Prostate gland (tissue), 2 donors: ENCODE measurements at regions not wholly inside any gene's neighbourhood (a gene's known extent, or its start where the extent isn't known, plus 50 kb on each side); places are given as distances from the start of the nearest gene placed in this dataset.
"Not testable (repeated sequence)": the region's sequence is repeated elsewhere in the genome, so short reads cannot be mapped to it uniquely, and the experiment has no call there.

Experiments
- DNase-seq: peaks from one replicate; pipeline ENCODE4 v3.0.0-alpha.2; 2019; ENCODE audit warnings: low spot score
- H3K27ac ChIP-seq, 2 donors: fragments of 200-600 bp; sonication (generic); 2 replicates each; pipeline ENCODE4 v1.5.1; 2017 to 2019
- H3K27me3 ChIP-seq: fragments of 200-600 bp; sonication (generic); replicated peaks from 2 replicates; pipeline ENCODE4 v1.5.1; 2019; ENCODE audit not compliant: insufficient read depth
- H3K36me3 ChIP-seq, 2 donors: fragments of 200-600 bp; sonication (generic); 1 replicate in 1 of 2; 2 replicates in 1 of 2; pipeline versions ENCODE4 v1.5.1 to v1.8.1; 2017 to 2019
- H3K4me1 ChIP-seq: fragments of 200-600 bp; sonication (generic); replicated peaks from 2 replicates; pipeline ENCODE4 v1.5.1; 2019
- H3K4me3 ChIP-seq, 2 donors: fragments of 200-600 bp; sonication (generic); 2 replicates each; pipeline ENCODE4 v1.5.1; 2017 to 2019
- H3K9me3 ChIP-seq: fragments of 200-600 bp; sonication (generic); 2 replicates; pipeline ENCODE4 v1.5.1; 2017
- POLR2A ChIP-seq: fragments of 450-650 bp; IDR thresholded peaks from one replicate; pipeline ENCODE4 v1.6.1; 2016; ENCODE audit warnings: antibody characterized with exemption, mild to moderate bottlenecking
- POLR2AphosphoS5 ChIP-seq: sonication (generic); formaldehyde crosslinking; IDR thresholded peaks from one replicate; pipeline ENCODE4 v1.6.1; 2017; ENCODE audit warnings: antibody characterized with exemption
- WGBS: methylation state at CpG from one replicate; pipeline ENCODE4 v1.1.5; 2018; 5-methylcytosine and 5-hydroxymethylcytosine counted together
- intact Hi-C: fragments of 100-400 bp; cut with DNase I; formaldehyde crosslinking; loops from one replicate; pipeline ENCODE4 v1.14.2; 2022
- TF ChIP-seq, protein P1 (sequence below), 4 experiments: fragments of 200-600 bp in 2 of 4; fragments of 450-650 bp in 2 of 4; sonication (generic) in 2 of 4; IDR thresholded peaks; 1 replicate in 3 of 4; 2 replicates in 1 of 4; pipeline ENCODE4 v1.5.1; 2016 to 2019; ENCODE audit warnings: antibody characterized with exemption in 4 of 4, mild to moderate bottlenecking in 2 of 4, moderate library complexity in 2 of 4

DNA sequence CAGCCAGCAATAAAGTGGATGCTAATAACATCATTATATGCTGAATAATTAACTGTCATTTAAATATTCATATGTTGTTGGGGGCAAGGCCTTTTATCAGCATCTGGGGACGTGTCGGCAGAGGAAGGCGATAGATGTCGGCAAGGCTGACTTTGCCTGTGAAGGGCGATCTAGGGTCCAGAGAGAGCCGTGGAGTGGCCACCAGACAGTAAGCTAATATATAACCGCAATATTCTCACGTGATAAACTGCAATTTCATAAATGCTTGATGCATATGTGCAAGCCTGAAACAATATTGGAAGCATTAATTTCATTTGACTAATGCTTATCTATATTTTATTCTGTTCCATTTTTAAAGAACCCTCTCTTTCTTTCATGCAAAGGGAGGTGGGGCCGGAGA, 141.0 kb upstream of the POU3F1 start:
- WGBS, result 91% methylated on average over 9 of the region's 9 CpGs
- no peak for DNase-seq
- intact Hi-C loops, result no loop called here
- Histone ChIP-seq H3K4me3 (no peak overlapping the region), H3K4me1 (no peaks in the 10 kb centered on the region), H3K27me3 (peaks cover 3% of the 10 kb centered on the region), H3K27ac (no peak overlapping the region), H3K36me3 (no peaks in the 10 kb centered on the region), H3K9me3 (no peaks in the 10 kb centered on the region)
- TF ChIP-seq POLR2A, result no peak
- TF ChIP-seq, protein P1, sequence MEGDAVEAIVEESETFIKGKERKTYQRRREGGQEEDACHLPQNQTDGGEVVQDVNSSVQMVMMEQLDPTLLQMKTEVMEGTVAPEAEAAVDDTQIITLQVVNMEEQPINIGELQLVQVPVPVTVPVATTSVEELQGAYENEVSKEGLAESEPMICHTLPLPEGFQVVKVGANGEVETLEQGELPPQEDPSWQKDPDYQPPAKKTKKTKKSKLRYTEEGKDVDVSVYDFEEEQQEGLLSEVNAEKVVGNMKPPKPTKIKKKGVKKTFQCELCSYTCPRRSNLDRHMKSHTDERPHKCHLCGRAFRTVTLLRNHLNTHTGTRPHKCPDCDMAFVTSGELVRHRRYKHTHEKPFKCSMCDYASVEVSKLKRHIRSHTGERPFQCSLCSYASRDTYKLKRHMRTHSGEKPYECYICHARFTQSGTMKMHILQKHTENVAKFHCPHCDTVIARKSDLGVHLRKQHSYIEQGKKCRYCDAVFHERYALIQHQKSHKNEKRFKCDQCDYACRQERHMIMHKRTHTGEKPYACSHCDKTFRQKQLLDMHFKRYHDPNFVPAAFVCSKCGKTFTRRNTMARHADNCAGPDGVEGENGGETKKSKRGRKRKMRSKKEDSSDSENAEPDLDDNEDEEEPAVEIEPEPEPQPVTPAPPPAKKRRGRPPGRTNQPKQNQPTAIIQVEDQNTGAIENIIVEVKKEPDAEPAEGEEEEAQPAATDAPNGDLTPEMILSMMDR (IDR thresholded peaks at IDR 0.05), result no peak

DNA sequence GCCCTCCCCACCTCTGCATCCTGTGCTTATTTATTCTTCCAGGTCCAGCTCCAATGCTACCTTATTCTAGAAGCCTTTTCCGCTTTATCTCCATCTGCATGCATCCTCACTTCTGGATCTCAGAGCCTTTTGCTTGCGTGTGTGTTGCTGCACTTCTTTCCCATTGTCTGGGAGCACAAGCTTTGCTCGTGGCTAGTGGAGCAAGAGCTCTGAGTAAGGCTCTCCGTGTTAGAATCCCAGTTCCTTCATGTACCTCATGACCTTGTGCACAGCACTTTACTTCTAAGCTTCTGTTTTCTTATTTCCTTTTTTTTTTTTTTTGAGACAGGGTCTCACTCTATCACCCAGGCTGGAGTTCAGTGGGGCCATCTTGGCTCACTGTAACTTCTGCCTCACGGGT, 140.0 kb upstream of the POU3F1 start:
- no peak overlapping the region for H3K4me3 ChIP-seq
- TF ChIP-seq POLR2A (no peak), POLR2AphosphoS5 (no peak)
- TF ChIP-seq, protein P1 (IDR thresholded peaks at IDR 0.05), result no peak
- no peaks in the 10 kb centered on the region for H3K36me3 ChIP-seq
- intact Hi-C loops, result no loop called here
- WGBS, result 73% methylated on average over 5 of the region's 5 CpGs
- no peaks in the 10 kb centered on the region for H3K9me3 ChIP-seq
- H3K27me3 ChIP-seq, result peaks cover 3% of the 10 kb centered on the region
- no peak overlapping the region for H3K27ac ChIP-seq
- no peak for DNase-seq
- no peaks in the 10 kb centered on the region for H3K4me1 ChIP-seq

DNA sequence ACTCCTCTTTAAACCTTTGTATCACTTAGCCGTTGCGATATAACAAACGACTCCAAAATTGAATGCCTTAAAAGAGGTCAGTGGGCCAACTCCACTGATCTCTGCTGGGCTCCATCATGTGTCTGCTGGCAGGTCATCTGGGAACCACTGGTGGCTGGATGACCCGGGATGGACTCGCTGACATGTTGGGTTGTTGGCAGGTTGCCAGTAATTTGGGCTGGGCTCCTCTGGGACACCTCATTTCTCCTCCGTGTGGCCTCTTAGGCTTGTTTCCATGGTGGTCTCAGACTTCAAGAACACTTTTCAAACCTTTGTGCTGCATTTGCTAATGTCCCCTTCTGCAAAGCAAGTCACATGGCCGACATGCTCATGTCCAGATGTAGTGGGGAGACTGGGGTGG, 139.3 kb upstream of the POU3F1 start:
- intact Hi-C loops, result no loop called here
- H3K9me3 ChIP-seq, result no peaks in the 10 kb centered on the region
- H3K27ac ChIP-seq, result no peak overlapping the region
- no peak for DNase-seq
- no peak overlapping the region for H3K4me3 ChIP-seq
- H3K36me3 ChIP-seq, result no peaks in the 10 kb centered on the region
- no peaks in the 10 kb centered on the region for H3K4me1 ChIP-seq
- WGBS, result 88% methylated on average over 7 of the region's 7 CpGs
- TF ChIP-seq POLR2A, result no peak
- TF ChIP-seq, protein P1 (IDR thresholded peaks at IDR 0.05), result no peak
- TF ChIP-seq POLR2AphosphoS5, result no peak
- peaks cover 3% of the 10 kb centered on the region for H3K27me3 ChIP-seq

DNA sequence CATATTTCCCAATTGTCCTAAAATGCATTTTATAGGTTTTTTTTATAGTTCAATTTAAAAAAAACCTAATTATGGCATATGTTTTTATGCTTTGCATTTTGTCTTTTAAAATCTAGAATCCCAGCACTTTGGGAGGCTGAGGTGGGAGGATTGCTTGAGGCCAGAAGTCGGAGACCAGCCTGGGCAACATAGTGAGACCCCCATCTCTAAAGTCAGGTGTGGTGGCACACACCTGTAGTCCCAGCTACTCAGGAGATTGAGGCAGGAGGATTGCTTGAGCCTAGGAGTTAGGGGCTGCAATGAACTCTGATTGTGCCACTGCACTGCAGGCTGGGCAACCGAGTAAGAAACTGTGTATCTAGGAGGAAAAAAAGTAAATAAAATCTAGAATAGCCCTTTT, 137.2 kb upstream of the POU3F1 start:
- no peak for DNase-seq
- H3K36me3 ChIP-seq, result no peaks in the 10 kb centered on the region
- H3K27ac ChIP-seq, result no peak overlapping the region
- 74% methylated on average over 2 of the region's 2 CpGs for WGBS
- H3K4me1 ChIP-seq, result no peaks in the 10 kb centered on the region
- intact Hi-C loops, result no loop called here
- no peak for TF ChIP-seq POLR2A
- TF ChIP-seq POLR2AphosphoS5, result no peak
- TF ChIP-seq, protein P1 (IDR thresholded peaks at IDR 0.05), result no peak
- no peak overlapping the region for H3K4me3 ChIP-seq
- H3K27me3 ChIP-seq, result peaks cover 7% of the 10 kb centered on the region
- H3K9me3 ChIP-seq, result no peaks in the 10 kb centered on the region

DNA sequence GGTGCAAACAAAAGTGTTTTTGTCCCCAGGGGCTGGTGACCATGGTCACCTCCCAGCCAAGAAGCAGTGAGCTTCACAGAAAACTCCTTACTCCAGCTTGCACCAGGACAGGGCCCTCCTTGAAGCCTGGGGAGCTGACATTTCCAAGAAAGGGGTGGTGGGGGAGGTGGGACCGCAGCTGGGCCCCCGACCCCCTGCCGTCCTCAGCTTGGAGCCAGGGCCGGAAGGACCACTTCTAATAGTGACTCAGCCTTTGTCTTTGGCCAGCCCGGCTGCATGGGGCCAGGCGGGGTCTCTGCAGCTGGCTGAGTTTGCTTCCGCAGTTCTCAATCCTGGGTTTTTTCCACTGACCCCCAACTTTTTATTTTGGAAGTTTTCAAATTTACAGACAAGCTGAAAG, 136.5 kb upstream of the POU3F1 start:
- H3K27me3 ChIP-seq, result peaks cover 6% of the 10 kb centered on the region
- no peak for DNase-seq
- H3K4me3 ChIP-seq, result no peak overlapping the region
- no peak overlapping the region for H3K27ac ChIP-seq
- 62% methylated on average over 7 of the region's 7 CpGs for WGBS
- intact Hi-C loops, result no loop called here
- H3K9me3 ChIP-seq, result no peaks in the 10 kb centered on the region
- H3K36me3 ChIP-seq, result no peaks in the 10 kb centered on the region
- TF ChIP-seq POLR2A, result no peak
- no peak for TF ChIP-seq POLR2AphosphoS5
- TF ChIP-seq, protein P1 (IDR thresholded peaks at IDR 0.05), result no peak
- H3K4me1 ChIP-seq, result no peaks in the 10 kb centered on the region

DNA sequence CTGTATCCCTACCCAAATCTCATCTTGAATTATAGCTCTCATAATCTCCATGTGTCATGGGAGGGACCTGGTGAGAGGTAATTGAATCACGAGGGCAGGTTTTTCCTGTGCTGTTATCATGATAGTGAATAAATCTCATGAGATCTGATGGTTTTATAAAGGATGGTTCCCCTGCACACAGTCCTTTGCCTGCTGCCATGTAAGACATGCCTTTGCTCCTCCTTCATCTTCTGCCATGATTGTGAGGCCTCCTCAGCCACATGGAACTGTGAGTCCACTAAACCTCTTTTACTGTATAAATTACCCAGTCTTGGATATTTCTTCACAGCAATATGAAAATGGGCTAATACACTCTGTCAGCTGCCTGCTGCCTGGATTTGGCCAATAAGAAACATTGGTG, 133.8 kb upstream of the POU3F1 start:
- H3K4me1 ChIP-seq, result not testable (repeated sequence)

More for the DNA sequence above, 133.8 kb upstream of the POU3F1 start:
- H3K4me3 ChIP-seq, H3K27ac ChIP-seq, H3K36me3 ChIP-seq, DNase-seq, H3K9me3 ChIP-seq, H3K27me3 ChIP-seq, intact Hi-C loops: not testable (repeated sequence)
- 75% methylated on average over 1 of the region's 1 CpG for WGBS
